ENCODE measurements at regions not wholly inside any gene's neighbourhood (a gene's known extent, or its start where the extent isn't known, plus 50 kb on each side); places are given as distances from the start of the nearest gene placed in this dataset.

DNA sequence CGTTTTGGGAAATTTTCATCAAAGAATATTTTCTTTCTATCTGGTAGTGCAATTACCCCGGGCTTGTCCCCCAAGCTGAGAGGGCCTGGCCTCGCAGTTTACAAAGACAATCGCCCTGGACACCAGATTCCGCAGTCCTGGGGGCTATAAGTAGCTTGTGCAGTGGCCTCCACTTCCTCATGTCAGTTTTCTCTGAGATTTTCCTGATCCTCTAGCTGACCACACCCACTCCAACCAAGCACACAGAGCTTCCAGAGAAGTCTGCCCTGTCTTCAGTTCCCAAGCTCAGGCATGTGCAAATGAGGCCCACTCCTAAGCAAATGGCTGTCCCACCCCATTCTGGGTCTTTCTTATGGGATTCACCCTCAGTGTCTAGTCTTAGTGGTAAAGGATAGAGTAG is 245.3 kb downstream of the MAFB start:
- ATAC-seq = no peak
- Histone ChIP-seq H3K27ac (no peak overlapping the region), H3K36me3 (no peaks in the 10 kb centered on the region), H3K4me3 (no peak overlapping the region), H3K27me3 (peaks cover 14% of the 10 kb centered on the region), H3K9me3 (no peaks in the 10 kb centered on the region), H3K4me1 (no peaks in the 10 kb centered on the region)
- WGBS, 2 donors (ENCODE audit: low coverage in 1 of 2) = 63 to 65% methylated on average over 2 to 5 of the region's 5 CpGs
- TF ChIP-seq, protein P1, sequence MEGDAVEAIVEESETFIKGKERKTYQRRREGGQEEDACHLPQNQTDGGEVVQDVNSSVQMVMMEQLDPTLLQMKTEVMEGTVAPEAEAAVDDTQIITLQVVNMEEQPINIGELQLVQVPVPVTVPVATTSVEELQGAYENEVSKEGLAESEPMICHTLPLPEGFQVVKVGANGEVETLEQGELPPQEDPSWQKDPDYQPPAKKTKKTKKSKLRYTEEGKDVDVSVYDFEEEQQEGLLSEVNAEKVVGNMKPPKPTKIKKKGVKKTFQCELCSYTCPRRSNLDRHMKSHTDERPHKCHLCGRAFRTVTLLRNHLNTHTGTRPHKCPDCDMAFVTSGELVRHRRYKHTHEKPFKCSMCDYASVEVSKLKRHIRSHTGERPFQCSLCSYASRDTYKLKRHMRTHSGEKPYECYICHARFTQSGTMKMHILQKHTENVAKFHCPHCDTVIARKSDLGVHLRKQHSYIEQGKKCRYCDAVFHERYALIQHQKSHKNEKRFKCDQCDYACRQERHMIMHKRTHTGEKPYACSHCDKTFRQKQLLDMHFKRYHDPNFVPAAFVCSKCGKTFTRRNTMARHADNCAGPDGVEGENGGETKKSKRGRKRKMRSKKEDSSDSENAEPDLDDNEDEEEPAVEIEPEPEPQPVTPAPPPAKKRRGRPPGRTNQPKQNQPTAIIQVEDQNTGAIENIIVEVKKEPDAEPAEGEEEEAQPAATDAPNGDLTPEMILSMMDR (IDR thresholded peaks at IDR 0.05) = no peak
- no peak for TF ChIP-seq POLR2A (IDR thresholded peaks at IDR 0.05)
- no peak for TF ChIP-seq EP300 (IDR thresholded peaks at IDR 0.05)
- no peak for TF ChIP-seq POLR2AphosphoS5 (IDR thresholded peaks at IDR 0.05)

DNA sequence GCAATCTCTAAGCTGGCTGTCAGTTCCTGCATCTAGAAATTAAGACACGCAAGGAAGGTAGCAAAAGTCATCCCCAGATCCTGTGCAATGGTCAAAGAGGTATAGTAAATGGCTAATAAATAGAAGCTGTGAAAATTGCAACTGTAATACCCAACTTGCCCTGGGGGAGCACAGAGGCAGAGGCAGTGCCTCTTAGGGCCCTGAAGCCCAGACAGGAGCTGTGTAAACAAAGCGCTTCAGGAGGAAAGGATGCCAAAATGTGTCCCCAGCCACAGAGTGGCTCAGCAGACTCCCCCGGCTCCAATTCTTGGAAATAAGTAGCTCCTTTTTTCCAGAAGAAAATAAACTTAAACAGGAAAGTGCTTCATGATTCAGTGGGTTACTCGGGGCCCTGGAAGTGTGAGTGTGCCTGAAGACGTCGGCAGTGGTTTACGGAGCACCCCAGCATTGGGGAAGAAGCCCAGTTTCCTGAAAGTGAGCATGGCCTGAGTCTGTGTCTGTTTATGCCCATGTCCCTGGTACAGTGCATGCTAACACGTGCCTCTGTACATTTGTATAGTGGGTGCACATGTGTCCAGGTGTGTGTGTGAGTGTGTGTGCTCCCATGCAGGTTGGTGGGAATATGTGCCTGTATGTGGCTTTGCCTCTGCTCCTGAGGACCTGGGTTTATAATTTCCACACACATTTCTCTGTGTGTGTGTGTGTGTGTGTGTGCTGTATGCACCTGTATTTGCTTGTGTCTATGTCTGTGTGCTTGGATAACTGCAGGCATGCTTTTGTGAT is 246.7 kb downstream of the MAFB start:
- H3K27me3 ChIP-seq = peaks cover 9% of the 10 kb centered on the region
- no peak for ATAC-seq
- no peak overlapping the region for H3K4me3 ChIP-seq
- no peak for TF ChIP-seq EP300 (IDR thresholded peaks at IDR 0.05)
- TF ChIP-seq POLR2A (IDR thresholded peaks at IDR 0.05) = no peak
- TF ChIP-seq, protein P1 (IDR thresholded peaks at IDR 0.05) = no peak
- no peak for TF ChIP-seq POLR2AphosphoS5 (IDR thresholded peaks at IDR 0.05)
- H3K27ac ChIP-seq = no peak overlapping the region
- WGBS, 2 donors (ENCODE audit: low coverage in 1 of 2) = 20 to 44% methylated on average over 1 to 8 of the region's 8 CpGs
- H3K36me3 ChIP-seq = no peaks in the 10 kb centered on the region
- no peaks in the 10 kb centered on the region for H3K4me1 ChIP-seq
- no peaks in the 10 kb centered on the region for H3K9me3 ChIP-seq

GRCh38 chr20:40441771-40442170 is 247.3 kb downstream of the MAFB start:
- Histone ChIP-seq H3K9me3 (no peaks in the 10 kb centered on the region), H3K36me3 (no peaks in the 10 kb centered on the region), H3K27me3 (peaks cover 3% of the 10 kb centered on the region), H3K4me3 (no peak overlapping the region), H3K27ac (no peak overlapping the region), H3K4me1 (no peaks in the 10 kb centered on the region)
- 76% methylated on average over 3 of the region's 3 CpGs; no CpG with 5 or more reads in 1 of the 2 donors for WGBS, 2 donors (ENCODE audit: low coverage in 1 of 2)
- TF ChIP-seq POLR2AphosphoS5 (IDR thresholded peaks at IDR 0.05) (no peak), POLR2A (IDR thresholded peaks at IDR 0.05) (no peak), EP300 (IDR thresholded peaks at IDR 0.05) (no peak)
- TF ChIP-seq, protein P1 (IDR thresholded peaks at IDR 0.05) = no peak
- no peak for ATAC-seq

DNA sequence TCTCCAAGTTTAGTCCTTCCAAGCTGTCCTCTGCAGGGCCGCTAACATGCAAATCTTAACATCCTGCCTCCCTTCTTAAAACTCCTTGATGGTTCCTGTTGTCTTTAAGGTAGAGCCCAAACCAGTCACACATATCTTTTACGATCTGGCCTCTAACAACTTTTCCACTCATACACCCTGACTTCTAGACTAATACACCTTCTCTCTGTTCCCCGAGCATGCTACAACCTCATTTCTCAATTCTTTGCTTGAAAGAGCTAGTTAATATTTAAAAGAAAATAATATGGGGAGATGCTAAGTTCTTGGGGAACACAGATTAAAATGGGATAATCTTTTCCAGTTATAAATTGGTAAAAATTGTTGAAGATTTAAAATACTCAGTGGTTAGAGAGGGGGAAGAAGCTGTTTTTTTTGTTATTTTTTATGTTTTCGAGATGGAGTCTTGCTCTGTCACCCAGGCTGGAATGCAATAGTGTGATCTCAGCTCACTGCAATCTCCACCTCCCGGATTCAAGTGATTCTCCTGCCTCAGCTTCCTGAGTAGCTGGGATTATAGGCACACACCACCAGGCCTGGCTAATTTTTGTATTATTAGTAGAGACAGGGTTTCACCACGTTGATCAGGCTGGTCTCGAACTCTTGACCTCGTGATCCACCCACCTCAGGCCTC is 250.7 kb downstream of the MAFB start:
- Histone ChIP-seq H3K36me3 (no peaks in the 10 kb centered on the region), H3K4me1 (no peaks in the 10 kb centered on the region), H3K27me3 (no peaks in the 10 kb centered on the region), H3K9me3 (no peaks in the 10 kb centered on the region), H3K4me3 (no peak overlapping the region), H3K27ac (no peak overlapping the region)
- no peak for ATAC-seq
- 71 to 76% methylated on average over 6 to 8 of the region's 8 CpGs for WGBS, 2 donors (ENCODE audit: low coverage in 1 of 2)
- TF ChIP-seq POLR2AphosphoS5 (IDR thresholded peaks at IDR 0.05) (no peak), EP300 (IDR thresholded peaks at IDR 0.05) (no peak), POLR2A (IDR thresholded peaks at IDR 0.05) (no peak)
- TF ChIP-seq, protein P1 (IDR thresholded peaks at IDR 0.05) = no peak

DNA sequence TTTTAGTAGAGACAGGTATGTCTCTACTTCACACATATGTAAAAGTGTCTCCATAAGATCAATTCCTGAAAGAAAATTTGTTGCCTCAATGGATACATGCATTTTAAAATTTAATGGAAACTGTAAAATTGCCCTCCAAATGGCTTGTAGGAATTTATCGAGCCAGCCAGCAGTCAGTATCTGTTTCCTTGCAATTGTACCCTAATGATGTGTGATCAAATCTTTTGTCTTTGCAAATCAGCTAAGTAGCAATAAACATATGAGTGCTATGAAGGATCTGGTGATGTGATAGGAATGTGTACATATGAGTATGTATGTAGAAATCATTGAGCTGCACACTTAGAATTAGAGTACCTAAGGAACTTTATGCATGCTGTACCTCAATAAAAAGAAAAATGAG is 253.0 kb downstream of the MAFB start:
- 71 to 100% methylated on average over 1 of the region's 1 CpG for WGBS, 2 donors (ENCODE audit: low coverage in 1 of 2)
- ATAC-seq = no peak
- Histone ChIP-seq H3K27me3 (no peaks in the 10 kb centered on the region), H3K4me3 (no peak overlapping the region), H3K9me3 (no peaks in the 10 kb centered on the region), H3K4me1 (no peaks in the 10 kb centered on the region), H3K27ac (no peak overlapping the region), H3K36me3 (no peaks in the 10 kb centered on the region)
- TF ChIP-seq POLR2A (IDR thresholded peaks at IDR 0.05) (no peak), EP300 (IDR thresholded peaks at IDR 0.05) (no peak), POLR2AphosphoS5 (IDR thresholded peaks at IDR 0.05) (no peak)
- TF ChIP-seq, protein P1 (IDR thresholded peaks at IDR 0.05) = no peak
